ENCODE measurements at regions not wholly inside any gene's neighbourhood (a gene's known extent, or its start where the extent isn't known, plus 50 kb on each side); places are given as distances from the start of the nearest gene placed in this dataset.

DNA sequence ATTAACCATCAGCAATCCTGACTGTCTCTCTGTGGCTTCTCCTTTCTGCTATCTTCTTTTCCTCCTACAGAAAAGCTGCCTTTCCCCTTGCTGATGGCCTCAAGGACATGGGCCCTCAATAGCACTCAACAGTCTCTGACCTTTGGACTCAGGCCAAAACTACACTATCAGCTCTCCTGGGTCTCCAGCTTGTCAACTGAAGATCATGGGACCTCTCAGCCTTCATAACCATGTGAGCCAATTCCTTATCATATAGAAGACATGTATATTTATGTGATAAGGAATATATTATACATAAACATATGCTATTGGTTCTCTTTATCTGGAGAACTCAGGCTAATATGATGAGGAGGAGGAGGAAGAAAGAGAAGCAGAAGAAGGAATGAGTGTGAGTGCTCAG is 91.8 kb upstream of the GJB5 start:
- POLR2A ChIA-PET = no interaction called here

DNA sequence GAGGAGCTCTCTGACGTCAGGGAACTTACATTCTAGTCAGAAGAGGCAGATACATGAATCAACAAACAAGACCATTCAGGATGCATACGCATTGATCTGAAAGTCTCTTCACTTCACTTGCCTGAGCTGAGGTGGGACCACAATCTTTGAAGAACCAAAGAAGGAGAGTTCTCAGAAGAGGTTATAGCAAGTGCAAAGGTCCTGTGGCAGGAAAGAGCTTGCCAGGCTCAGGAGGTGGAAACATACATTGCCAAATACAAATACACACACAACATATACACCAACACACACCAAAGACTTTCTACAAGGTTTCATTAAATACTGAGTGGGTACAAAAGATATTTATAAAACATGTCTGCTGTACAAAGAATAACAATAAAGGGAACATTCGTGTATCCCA is 86.8 kb upstream of the GJB5 start:
- ChIA-PET CTCF (no interaction called here), POLR2A (no interaction called here)
- H3K36me3 ChIP-seq (ENCODE audit: control insufficient read depth in 2 of 2, extremely low read depth in 1 of 2, insufficient read depth in 2 of 2, low read length in 2 of 2) = no peaks in the 10 kb centered on the region
- intact Hi-C loops (cut with micrococcal nuclease) = no loop called here
- H2AFZ ChIP-seq (ENCODE audit: low read depth, low read length) = no peak overlapping the region
- no peaks in the 10 kb centered on the region for H3K9me3 ChIP-seq (replicated peaks; ENCODE audit: control insufficient read depth, insufficient read depth, low read length)
- no peak overlapping the region for H3K4me3 ChIP-seq (replicated peaks in 1 of 3; ENCODE audit: insufficient read depth in 1 of 3, low read depth in 1 of 3, low read length in 3 of 3)
- no peak overlapping the region for H3K4me2 ChIP-seq (ENCODE audit: insufficient read depth, low read length)
- dilution Hi-C loops (cut with MboI; ENCODE audit: extremely low pct_ligation_motif_present, low sequenced_read_pairs) = no loop called here
- H3K9me1 ChIP-seq (replicated peaks; ENCODE audit: control insufficient read depth, extremely low read depth, insufficient read depth, low read length) = no peaks in the 10 kb centered on the region
- no peaks in the 10 kb centered on the region for H3K27me3 ChIP-seq (ENCODE audit: control insufficient read depth in 2 of 2, insufficient read depth in 2 of 2, low read length in 2 of 2)
- no peak overlapping the region for H3K9ac ChIP-seq (replicated peaks; ENCODE audit: extremely low read depth, insufficient read depth, low read length)
- no peak overlapping the region for H3K27ac ChIP-seq (ENCODE audit: insufficient read depth, low read depth, low read length)
- TF ChIP-seq POLR2AphosphoS5 (IDR thresholded peaks at IDR 0.05; ENCODE audit: insufficient read depth, low read depth, low read length) (no peak), MYC (IDR thresholded peaks at IDR 0.05; ENCODE audit: low read depth, low read length) (no peak), FOS (IDR thresholded peaks at IDR 0.05; ENCODE audit: borderline replicate concordance, insufficient read depth, low read length) (no peak), JUN (IDR thresholded peaks at IDR 0.05; ENCODE audit: borderline replicate concordance, insufficient read depth, insufficient read length, low read depth) (no peak), POLR2A (IDR thresholded peaks at IDR 0.05; ENCODE audit: low read depth, low read length) (no peak), GATA2 (IDR thresholded peaks at IDR 0.05; ENCODE audit: insufficient read depth, insufficient read length, low read depth, low read length) (no peak), EZH2 (IDR thresholded peaks at IDR 0.05; ENCODE audit: borderline replicate concordance, low read depth, low read length, severe bottlenecking) (no peak)
- TF ChIP-seq, protein P1, sequence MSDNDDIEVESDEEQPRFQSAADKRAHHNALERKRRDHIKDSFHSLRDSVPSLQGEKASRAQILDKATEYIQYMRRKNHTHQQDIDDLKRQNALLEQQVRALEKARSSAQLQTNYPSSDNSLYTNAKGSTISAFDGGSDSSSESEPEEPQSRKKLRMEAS (IDR thresholded peaks at IDR 0.05; ENCODE audit: insufficient read depth, insufficient read length) = no peak
- TF ChIP-seq, protein P2, sequence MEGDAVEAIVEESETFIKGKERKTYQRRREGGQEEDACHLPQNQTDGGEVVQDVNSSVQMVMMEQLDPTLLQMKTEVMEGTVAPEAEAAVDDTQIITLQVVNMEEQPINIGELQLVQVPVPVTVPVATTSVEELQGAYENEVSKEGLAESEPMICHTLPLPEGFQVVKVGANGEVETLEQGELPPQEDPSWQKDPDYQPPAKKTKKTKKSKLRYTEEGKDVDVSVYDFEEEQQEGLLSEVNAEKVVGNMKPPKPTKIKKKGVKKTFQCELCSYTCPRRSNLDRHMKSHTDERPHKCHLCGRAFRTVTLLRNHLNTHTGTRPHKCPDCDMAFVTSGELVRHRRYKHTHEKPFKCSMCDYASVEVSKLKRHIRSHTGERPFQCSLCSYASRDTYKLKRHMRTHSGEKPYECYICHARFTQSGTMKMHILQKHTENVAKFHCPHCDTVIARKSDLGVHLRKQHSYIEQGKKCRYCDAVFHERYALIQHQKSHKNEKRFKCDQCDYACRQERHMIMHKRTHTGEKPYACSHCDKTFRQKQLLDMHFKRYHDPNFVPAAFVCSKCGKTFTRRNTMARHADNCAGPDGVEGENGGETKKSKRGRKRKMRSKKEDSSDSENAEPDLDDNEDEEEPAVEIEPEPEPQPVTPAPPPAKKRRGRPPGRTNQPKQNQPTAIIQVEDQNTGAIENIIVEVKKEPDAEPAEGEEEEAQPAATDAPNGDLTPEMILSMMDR (IDR thresholded peaks at IDR 0.05; ENCODE audit: extremely low read depth in 1 of 2, insufficient read depth in 1 of 2, low read depth in 1 of 2, low read length in 2 of 2) = no peak
- no peak for FAIRE-seq
- BruUV-seq (replicated peaks) = no TSS peak
- no peaks in the 10 kb centered on the region for H3K4me1 ChIP-seq (ENCODE audit: control insufficient read depth, extremely low read depth, insufficient read depth, low read length)
- no peaks in the 10 kb centered on the region for H3K79me2 ChIP-seq (ENCODE audit: control insufficient read depth, insufficient read depth, low read length)
- H4K20me1 ChIP-seq (replicated peaks; ENCODE audit: control insufficient read depth, extremely low read depth, insufficient read depth, low read length) = no peaks in the 10 kb centered on the region
- no peak for DNase-seq (ENCODE audit: low read depth, low spot score)

More for the DNA sequence above, 91.8 kb upstream of the GJB5 start:
- no TSS peak for BruUV-seq (replicated peaks)
- no peaks in the 10 kb centered on the region for H3K4me1 ChIP-seq (ENCODE audit: control insufficient read depth, extremely low read depth, insufficient read depth, low read length)
- dilution Hi-C loops (cut with MboI; ENCODE audit: extremely low pct_ligation_motif_present, low sequenced_read_pairs) (no loop called here), intact Hi-C loops (cut with micrococcal nuclease) (no loop called here)
- no peaks in the 10 kb centered on the region for H3K79me2 ChIP-seq (ENCODE audit: control insufficient read depth, insufficient read depth, low read length)
- H3K4me3 ChIP-seq (replicated peaks in 1 of 3; ENCODE audit: insufficient read depth in 1 of 3, low read depth in 1 of 3, low read length in 3 of 3) = no peak overlapping the region
- FAIRE-seq = no peak
- no peaks in the 10 kb centered on the region for H3K9me1 ChIP-seq (replicated peaks; ENCODE audit: control insufficient read depth, extremely low read depth, insufficient read depth, low read length)
- no peaks in the 10 kb centered on the region for H4K20me1 ChIP-seq (replicated peaks; ENCODE audit: control insufficient read depth, extremely low read depth, insufficient read depth, low read length)
- H3K27me3 ChIP-seq (ENCODE audit: control insufficient read depth in 2 of 2, insufficient read depth in 2 of 2, low read length in 2 of 2) = no peaks in the 10 kb centered on the region
- no peak overlapping the region for H3K27ac ChIP-seq (ENCODE audit: insufficient read depth, low read depth, low read length)
- H3K4me2 ChIP-seq (ENCODE audit: insufficient read depth, low read length) = no peak overlapping the region
- no peak overlapping the region for H2AFZ ChIP-seq (ENCODE audit: low read depth, low read length)
- H3K9me3 ChIP-seq (replicated peaks; ENCODE audit: control insufficient read depth, insufficient read depth, low read length) = no peaks in the 10 kb centered on the region
- no peak for DNase-seq (ENCODE audit: low read depth, low spot score)
- H3K9ac ChIP-seq (replicated peaks; ENCODE audit: extremely low read depth, insufficient read depth, low read length) = no peak overlapping the region
- TF ChIP-seq POLR2AphosphoS5 (IDR thresholded peaks at IDR 0.05; ENCODE audit: insufficient read depth, low read depth, low read length) (no peak), FOS (IDR thresholded peaks at IDR 0.05; ENCODE audit: borderline replicate concordance, insufficient read depth, low read length) (no peak), POLR2A (IDR thresholded peaks at IDR 0.05; ENCODE audit: low read depth, low read length) (no peak), EZH2 (IDR thresholded peaks at IDR 0.05; ENCODE audit: borderline replicate concordance, low read depth, low read length, severe bottlenecking) (no peak), JUN (IDR thresholded peaks at IDR 0.05; ENCODE audit: borderline replicate concordance, insufficient read depth, insufficient read length, low read depth) (no peak)
- TF ChIP-seq, protein P1 (IDR thresholded peaks at IDR 0.05; ENCODE audit: insufficient read depth, insufficient read length) = no peak
- CTCF ChIA-PET = no interaction called here
- H3K36me3 ChIP-seq (ENCODE audit: control insufficient read depth in 2 of 2, extremely low read depth in 1 of 2, insufficient read depth in 2 of 2, low read length in 2 of 2) = no peaks in the 10 kb centered on the region

Measured in endothelial cell of umbilical vein (primary cell).